Hepatocyte (in vitro differentiated cells): ENCODE measurements at regions not wholly inside any gene's neighbourhood (a gene's known extent, or its start where the extent isn't known, plus 50 kb on each side); places are given as distances from the start of the nearest gene placed in this dataset.

ENCODE experiments used
- DNase-seq: peaks from one replicate; pipeline ENCODE4 v3.0.0-alpha.2; 2016; ENCODE audit warnings: low spot score
- H2AFZ ChIP-seq: fragments of 200-600 bp; sonication (generic); 2 replicates; pipeline ENCODE4 v1.6.0; 2016; ENCODE audit warnings: antibody characterized with exemption, mild to moderate bottlenecking
- H3K27ac ChIP-seq: fragments of 200-600 bp; sonication (generic); 2 replicates; pipeline ENCODE4 v1.5.1; 2016; ENCODE audit warnings: mild to moderate bottlenecking
- H3K27me3 ChIP-seq: fragments of 200-600 bp; sonication (generic); 2 replicates; pipeline ENCODE4 v1.6.1; 2016
- H3K36me3 ChIP-seq: fragments of 200-600 bp; sonication (generic); replicated peaks from 2 replicates; pipeline ENCODE4 v1.5.1; 2016; ENCODE audit warnings: low read depth; ENCODE audit not compliant: insufficient read depth
- H3K4me1 ChIP-seq: fragments of 200-600 bp; sonication (generic); 2 replicates; pipeline ENCODE4 v1.5.1; 2016; ENCODE audit warnings: mild to moderate bottlenecking, moderate library complexity; ENCODE audit not compliant: insufficient read depth
- H3K4me2 ChIP-seq: fragments of 200-600 bp; sonication (generic); 2 replicates; pipeline ENCODE4 v1.6.0; 2016
- H3K4me3 ChIP-seq: fragments of 200-600 bp; sonication (generic); 2 replicates; pipeline ENCODE4 v1.5.1; 2016; ENCODE audit warnings: mild to moderate bottlenecking
- H3K79me2 ChIP-seq: fragments of 200-600 bp; sonication (generic); 2 replicates; pipeline ENCODE4 v1.6.0; 2017; ENCODE audit warnings: mild to moderate bottlenecking
- H3K9me2 ChIP-seq: fragments of 200-600 bp; sonication (generic); replicated peaks from 2 replicates; pipeline ENCODE4 v1.6.0; 2017; ENCODE audit warnings: mild to moderate bottlenecking; ENCODE audit not compliant: insufficient read depth
- H3K9me3 ChIP-seq: fragments of 200-600 bp; sonication (generic); 2 replicates; pipeline ENCODE4 v1.5.1; 2016; ENCODE audit warnings: low read depth, mild to moderate bottlenecking
- H4K20me1 ChIP-seq: fragments of 200-600 bp; sonication (generic); 2 replicates; pipeline ENCODE4 v1.6.0; 2016; ENCODE audit warnings: mild to moderate bottlenecking; ENCODE audit not compliant: insufficient read depth, poor library complexity, severe bottlenecking
- EZH2 ChIP-seq: fragments of 200-600 bp; sonication (generic); IDR thresholded peaks from 2 replicates; pipeline ENCODE4 v1.6.1; 2016; ENCODE audit warnings: antibody characterized with exemption, mild to moderate bottlenecking, borderline replicate concordance
- EZH2phosphoT487 ChIP-seq: fragments of 200-600 bp; sonication (generic); IDR thresholded peaks from one replicate; pipeline ENCODE4 v1.6.1; 2018; ENCODE audit warnings: antibody characterized with exemption, mild to moderate bottlenecking, low read depth, moderate library complexity; ENCODE audit not compliant: unreplicated experiment, severe bottlenecking
- WGBS: methylation state at CpG from one replicate; pipeline ENCODE4 v1.1.6; 2016; ENCODE audit warnings: low lambda C conversion rate; ENCODE audit errors: missing lambda C conversion rate; 5-methylcytosine and 5-hydroxymethylcytosine counted together
- TF ChIP-seq, protein P1 (sequence below): fragments of 200-600 bp; sonication (generic); IDR thresholded peaks from 2 replicates; pipeline ENCODE4 v1.5.1; 2016; ENCODE audit warnings: antibody characterized with exemption, mild to moderate bottlenecking; ENCODE audit not compliant: poor library complexity

GRCh38 chr20:57952136-57952535 lies 242.3 kb upstream of the PMEPA1 start:
- TF ChIP-seq EZH2phosphoT487: no peak
- TF ChIP-seq, protein P1, sequence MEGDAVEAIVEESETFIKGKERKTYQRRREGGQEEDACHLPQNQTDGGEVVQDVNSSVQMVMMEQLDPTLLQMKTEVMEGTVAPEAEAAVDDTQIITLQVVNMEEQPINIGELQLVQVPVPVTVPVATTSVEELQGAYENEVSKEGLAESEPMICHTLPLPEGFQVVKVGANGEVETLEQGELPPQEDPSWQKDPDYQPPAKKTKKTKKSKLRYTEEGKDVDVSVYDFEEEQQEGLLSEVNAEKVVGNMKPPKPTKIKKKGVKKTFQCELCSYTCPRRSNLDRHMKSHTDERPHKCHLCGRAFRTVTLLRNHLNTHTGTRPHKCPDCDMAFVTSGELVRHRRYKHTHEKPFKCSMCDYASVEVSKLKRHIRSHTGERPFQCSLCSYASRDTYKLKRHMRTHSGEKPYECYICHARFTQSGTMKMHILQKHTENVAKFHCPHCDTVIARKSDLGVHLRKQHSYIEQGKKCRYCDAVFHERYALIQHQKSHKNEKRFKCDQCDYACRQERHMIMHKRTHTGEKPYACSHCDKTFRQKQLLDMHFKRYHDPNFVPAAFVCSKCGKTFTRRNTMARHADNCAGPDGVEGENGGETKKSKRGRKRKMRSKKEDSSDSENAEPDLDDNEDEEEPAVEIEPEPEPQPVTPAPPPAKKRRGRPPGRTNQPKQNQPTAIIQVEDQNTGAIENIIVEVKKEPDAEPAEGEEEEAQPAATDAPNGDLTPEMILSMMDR: no peak
- no peak overlapping the region for H3K4me2 ChIP-seq
- no peak overlapping the region for H3K4me3 ChIP-seq
- H3K4me1 ChIP-seq: peaks cover 20% of the 10 kb centered on the region
- H3K27me3 ChIP-seq: no peaks in the 10 kb centered on the region
- DNase-seq: no peak
- no peaks in the 10 kb centered on the region for H3K79me2 ChIP-seq
- H2AFZ ChIP-seq: no peak overlapping the region
- no peaks in the 10 kb centered on the region for H3K9me2 ChIP-seq
- no peak overlapping the region for H3K27ac ChIP-seq
- WGBS: 100% methylated on average over 1 of the region's 1 CpG
- H3K36me3 ChIP-seq: no peaks in the 10 kb centered on the region
- H4K20me1 ChIP-seq: no peaks in the 10 kb centered on the region
- H3K9me3 ChIP-seq: no peaks in the 10 kb centered on the region

DNA sequence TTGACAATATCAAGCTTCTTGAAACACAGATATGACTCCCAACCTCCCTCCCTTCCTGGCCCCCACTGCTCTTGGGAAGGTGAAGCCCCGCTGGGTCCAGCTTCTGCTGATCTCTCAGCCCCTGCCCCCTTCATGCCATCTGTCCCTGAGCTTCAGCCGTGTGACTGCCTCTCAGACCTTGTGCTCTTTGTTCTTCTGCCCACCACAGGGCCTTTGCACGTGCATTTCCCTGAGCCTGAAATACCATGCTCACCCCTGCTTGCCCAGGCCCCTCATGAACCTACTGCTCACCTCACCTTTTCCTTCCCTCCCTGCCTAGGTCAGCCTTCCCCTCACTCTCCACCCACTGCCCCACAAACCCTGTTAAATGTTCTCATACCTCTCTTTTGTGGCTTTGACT lies 241.7 kb upstream of the PMEPA1 start:
- TF ChIP-seq EZH2 (no peak), EZH2phosphoT487 (no peak)
- TF ChIP-seq, protein P1: no peak
- H3K4me1 ChIP-seq: peaks cover 15% of the 10 kb centered on the region
- no peaks in the 10 kb centered on the region for H3K79me2 ChIP-seq
- no peak for DNase-seq
- no peaks in the 10 kb centered on the region for H3K9me2 ChIP-seq
- no peak overlapping the region for H3K4me2 ChIP-seq
- no peaks in the 10 kb centered on the region for H3K36me3 ChIP-seq
- H3K9me3 ChIP-seq: no peaks in the 10 kb centered on the region
- no peak overlapping the region for H3K4me3 ChIP-seq
- 98% methylated on average over 3 of the region's 3 CpGs for WGBS
- no peak overlapping the region for H2AFZ ChIP-seq
- no peaks in the 10 kb centered on the region for H3K27me3 ChIP-seq
- no peak overlapping the region for H3K27ac ChIP-seq
- no peaks in the 10 kb centered on the region for H4K20me1 ChIP-seq

DNA sequence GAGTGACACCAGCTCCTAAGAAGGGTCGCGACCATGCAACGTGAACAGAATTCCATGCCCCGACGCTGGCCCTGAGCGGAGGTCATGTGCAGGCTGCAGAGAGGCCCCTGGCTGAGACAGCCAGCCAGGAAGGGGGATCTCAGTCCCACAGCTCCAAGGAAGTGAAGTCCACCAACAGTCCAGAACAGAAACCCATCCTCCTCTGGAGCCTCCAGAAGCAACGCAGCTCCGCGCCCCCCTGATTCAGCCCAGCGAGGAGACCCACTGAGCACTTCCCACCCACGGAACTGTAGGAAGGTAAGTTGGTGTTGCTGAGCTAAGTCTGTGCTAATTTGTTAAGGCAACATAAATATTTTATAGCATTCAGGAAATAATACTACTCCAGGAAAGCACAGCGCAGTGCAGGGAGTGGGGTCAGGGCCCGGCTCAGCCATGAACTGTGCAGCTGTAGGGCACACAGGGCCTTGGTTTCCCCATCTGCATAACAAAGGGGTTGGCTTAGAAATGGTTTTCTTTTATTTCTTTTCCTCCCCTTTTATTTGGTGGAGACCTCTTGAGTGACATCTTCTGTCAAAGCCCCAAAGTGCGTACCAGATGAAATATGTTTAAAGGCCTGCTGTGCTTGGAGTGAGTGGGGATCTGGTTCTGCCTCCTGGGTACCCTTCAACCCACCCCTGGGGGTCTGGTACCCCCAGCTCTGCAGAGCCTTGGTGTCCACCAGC lies 241.1 kb upstream of the PMEPA1 start:
- TF ChIP-seq EZH2phosphoT487 (no peak), EZH2 (no peak)
- TF ChIP-seq, protein P1: no peak
- H3K4me2 ChIP-seq: no peak overlapping the region
- no peak overlapping the region for H3K27ac ChIP-seq
- H3K27me3 ChIP-seq: no peaks in the 10 kb centered on the region
- no peaks in the 10 kb centered on the region for H3K79me2 ChIP-seq
- H3K9me3 ChIP-seq: no peaks in the 10 kb centered on the region
- H4K20me1 ChIP-seq: no peaks in the 10 kb centered on the region
- H3K36me3 ChIP-seq: no peaks in the 10 kb centered on the region
- H2AFZ ChIP-seq: no peak overlapping the region
- H3K4me1 ChIP-seq: peaks cover 9% of the 10 kb centered on the region
- WGBS: 90% methylated on average over 14 of the region's 14 CpGs
- no peak overlapping the region for H3K4me3 ChIP-seq
- no peak for DNase-seq
- H3K9me2 ChIP-seq: no peaks in the 10 kb centered on the region
